MM.1S (cell line): ENCODE measurements at regions not wholly inside any gene's neighbourhood (a gene's known extent, or its start where the extent isn't known, plus 50 kb on each side); places are given as distances from the start of the nearest gene placed in this dataset.
"Not testable (repeated sequence)": the region's sequence is repeated elsewhere in the genome, so short reads cannot be mapped to it uniquely, and the experiment has no call there.

ENCODE experiments used
- CTCF ChIP-seq: fragments of 300-600 bp; sonication (generic); IDR thresholded peaks from 2 replicates; pipeline ENCODE4 v1.5.1; 2016; ENCODE audit warnings: antibody characterized with exemption, low read length, mixed read lengths
- EZH2 ChIP-seq: fragments of 300-600 bp; sonication (generic); optimal IDR thresholded peaks from 2 replicates; pipeline ENCODE3; 2017; ENCODE audit warnings: low read depth, mild to moderate bottlenecking, antibody characterized with exemption, low read length, mixed read lengths
- EZH2phosphoT487 ChIP-seq: fragments of 300-600 bp; sonication (generic); IDR thresholded peaks from 2 replicates; pipeline ENCODE4 v1.6.1; 2018; ENCODE audit warnings: antibody characterized with exemption, low read length

GRCh38 chr16:21537598-21537997, 61.8 kb upstream of the METTL9 start:
- not testable (repeated sequence) for TF ChIP-seq EZH2, CTCF, EZH2phosphoT487
